Large intestine (tissue), 3 donors: ENCODE measurements at regions not wholly inside any gene's neighbourhood (a gene's known extent, or its start where the extent isn't known, plus 50 kb on each side); places are given as distances from the start of the nearest gene placed in this dataset.
A peak's percentile ranks its signal among the peaks of the same experiment; 100 is the strongest.

Experiments
- DNase-seq, 2 donors: peaks; one replicate each; pipeline versions ENCODE4 v3.0.0 to v3.0.0-alpha.2; 2013
- H3K27ac ChIP-seq: one replicate; pipeline ENCODE4 v1.5.1; 2013; ENCODE audit warnings: low read length
- H3K27me3 ChIP-seq: 2 replicates; pipeline ENCODE4 v1.6.1; 2013; ENCODE audit warnings: low read length; ENCODE audit not compliant: control insufficient read depth, insufficient read depth
- H3K36me3 ChIP-seq: 2 replicates; pipeline ENCODE4 v1.6.1; 2013; ENCODE audit warnings: low read length; ENCODE audit not compliant: control insufficient read depth, insufficient read depth
- H3K4me1 ChIP-seq: one replicate; pipeline ENCODE4 v1.6.1; 2013; ENCODE audit warnings: low read length; ENCODE audit not compliant: control insufficient read depth, insufficient read depth
- H3K4me3 ChIP-seq: one replicate; pipeline ENCODE4 v1.5.1; 2013; ENCODE audit warnings: low read length
- H3K9me3 ChIP-seq: one replicate; pipeline ENCODE4 v1.6.1; 2013; ENCODE audit warnings: mild to moderate bottlenecking, low read depth, low read length, moderate library complexity; ENCODE audit not compliant: control insufficient read depth
- WGBS: methylation state at CpG from one replicate; pipeline ENCODE4 v1.1.5; 2013; ENCODE audit warnings: low lambda C conversion rate; ENCODE audit not compliant: insufficient coverage; 5-methylcytosine and 5-hydroxymethylcytosine counted together

- Histone ChIP-seq H3K4me1 (no peaks in the 10 kb centered on the region), H3K36me3 (no peaks in the 10 kb centered on the region), H3K4me3 (no peak overlapping the region), H3K9me3 (no peaks in the 10 kb centered on the region), H3K27ac (no peak overlapping the region), H3K27me3 (no peaks in the 10 kb centered on the region)
- DNase-seq: no peak
- no CpG with 5 or more reads among the region's 7 CpGs for WGBS
These were observed 241.1 kb upstream of the IRX4 start for GRCh38 chr5:2123874-2124273.

- Histone ChIP-seq H3K36me3 (no peaks in the 10 kb centered on the region), H3K27me3 (no peaks in the 10 kb centered on the region), H3K27ac (no peak overlapping the region), H3K9me3 (no peaks in the 10 kb centered on the region), H3K4me1 (no peaks in the 10 kb centered on the region), H3K4me3 (no peak overlapping the region)
- no peak for DNase-seq
- 80% methylated on average over 1 of the region's 4 CpGs for WGBS
These were observed 237.6 kb upstream of the IRX4 start for GRCh38 chr5:2120361-2120760.

DNA sequence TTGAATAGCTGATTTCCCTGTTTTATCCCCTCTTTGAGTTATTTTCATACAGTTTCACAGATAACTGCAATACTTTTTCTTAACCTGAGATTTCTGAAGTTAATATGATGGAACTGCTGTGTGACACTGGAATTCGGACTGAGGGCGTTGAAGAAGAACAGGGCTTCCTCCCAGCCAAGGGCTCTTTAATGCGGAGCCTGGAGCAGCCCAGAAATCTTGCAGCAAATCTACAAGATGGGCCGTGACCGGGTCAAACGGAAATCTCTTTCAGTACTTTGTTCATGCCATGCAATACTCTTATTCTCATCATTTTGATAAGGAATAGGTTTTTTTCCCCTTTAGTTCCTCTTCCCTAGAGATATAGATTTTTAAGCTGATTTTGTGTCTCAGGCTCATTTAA is 236.8 kb upstream of the IRX4 start:
- no peaks in the 10 kb centered on the region for H3K9me3 ChIP-seq
- DNase-seq: no peak
- no peaks in the 10 kb centered on the region for H3K36me3 ChIP-seq
- 67% methylated on average over 4 of the region's 6 CpGs for WGBS
- no peak overlapping the region for H3K27ac ChIP-seq
- H3K4me3 ChIP-seq: no peak overlapping the region
- H3K4me1 ChIP-seq: no peaks in the 10 kb centered on the region
- no peaks in the 10 kb centered on the region for H3K27me3 ChIP-seq

- 100% methylated on average over 1 of the region's 9 CpGs for WGBS
- H3K4me3 ChIP-seq: no peak overlapping the region
- H3K27ac ChIP-seq: no peak overlapping the region
- H3K4me1 ChIP-seq: no peaks in the 10 kb centered on the region
- DNase-seq: no peak
- H3K27me3 ChIP-seq: peaks cover 23% of the 10 kb centered on the region
- no peaks in the 10 kb centered on the region for H3K36me3 ChIP-seq
- H3K9me3 ChIP-seq: peaks cover 6% of the 10 kb centered on the region
These were observed 230.8 kb upstream of the IRX4 start for GRCh38 chr5:2113348-2114131.

- H3K9me3 ChIP-seq: peaks cover 6% of the 10 kb centered on the region
These were observed 229.7 kb upstream of the IRX4 start for GRCh38 chr5:2112173-2113025.

DNA sequence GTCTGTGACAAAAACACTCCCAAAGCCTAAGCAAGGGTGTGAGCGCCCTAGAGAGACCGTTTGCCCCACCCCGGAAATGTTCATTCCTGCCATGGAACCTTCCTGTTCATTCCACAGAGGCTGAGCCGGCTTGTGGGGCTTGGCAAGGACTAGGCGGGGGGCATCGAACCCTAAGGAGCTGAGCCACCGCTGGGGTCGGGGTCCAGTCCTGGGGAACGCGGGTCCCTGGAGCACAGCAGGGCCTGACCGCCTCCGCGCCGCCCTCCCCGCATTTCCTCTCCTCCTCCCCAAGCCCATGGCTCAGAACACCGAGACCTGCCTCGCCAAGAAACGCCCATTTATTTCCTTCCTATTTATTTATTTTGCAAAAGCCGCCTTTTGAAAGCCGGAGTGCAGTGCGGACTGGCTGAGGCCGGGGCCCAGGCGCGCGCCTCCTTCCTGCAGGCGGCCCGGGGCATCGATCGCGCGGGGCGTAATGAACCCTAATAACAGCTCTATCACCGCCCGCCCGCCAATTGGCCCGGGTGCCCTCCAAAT is 228.9 kb upstream of the IRX4 start:
- H3K36me3 ChIP-seq: no peaks in the 10 kb centered on the region
- no peak for DNase-seq
- H3K27ac ChIP-seq: no peak overlapping the region
- peaks cover 6% of the 10 kb centered on the region for H3K9me3 ChIP-seq
- H3K27me3 ChIP-seq: peaks cover 23% of the 10 kb centered on the region
- no CpG with 5 or more reads among the region's 36 CpGs for WGBS
- no peaks in the 10 kb centered on the region for H3K4me1 ChIP-seq
- no peak overlapping the region for H3K4me3 ChIP-seq

More at GRCh38 chr5:2112173-2113025, 229.7 kb upstream of the IRX4 start:
- Histone ChIP-seq H3K27ac (no peak overlapping the region), H3K27me3 (peaks cover 23% of the 10 kb centered on the region), H3K4me3 (no peak overlapping the region), H3K4me1 (no peaks in the 10 kb centered on the region), H3K36me3 (no peaks in the 10 kb centered on the region)
- 100% methylated on average over 1 of the region's 28 CpGs for WGBS
- DNase-seq: peak in 1 of 2 donors; percentile 19

DNA sequence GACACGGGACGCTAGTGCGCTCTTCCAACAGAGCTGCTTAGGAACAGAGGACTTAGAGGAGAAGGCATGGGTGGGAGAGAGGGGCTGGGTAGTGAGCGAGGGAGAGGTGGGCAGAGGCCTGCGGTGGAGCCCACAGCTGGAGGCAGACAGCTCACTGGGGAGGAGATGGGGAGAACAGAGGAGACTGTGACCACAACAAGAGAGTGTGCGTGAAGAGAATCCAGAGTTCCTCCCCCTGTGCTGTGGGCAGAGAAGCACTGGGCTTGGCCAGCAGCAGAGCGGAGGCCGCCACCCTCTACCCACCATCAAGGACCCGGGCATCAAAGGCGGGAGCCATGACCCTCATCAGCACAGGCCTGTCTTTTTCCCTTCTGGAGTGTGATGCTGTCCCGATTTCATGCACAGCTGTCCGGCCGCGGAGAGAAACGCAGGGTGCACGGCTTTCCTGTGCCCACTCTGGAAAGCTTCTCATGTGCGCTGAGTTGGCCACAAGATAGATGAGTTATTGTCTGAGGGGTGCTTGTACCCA is 228.3 kb upstream of the IRX4 start:
- Histone ChIP-seq H3K4me1 (no peaks in the 10 kb centered on the region), H3K9me3 (peaks cover 8% of the 10 kb centered on the region), H3K27ac (no peak overlapping the region), H3K27me3 (peaks cover 23% of the 10 kb centered on the region), H3K36me3 (no peaks in the 10 kb centered on the region), H3K4me3 (no peak overlapping the region)
- DNase-seq: no peak
- WGBS: 100% methylated on average over 1 of the region's 17 CpGs

DNA sequence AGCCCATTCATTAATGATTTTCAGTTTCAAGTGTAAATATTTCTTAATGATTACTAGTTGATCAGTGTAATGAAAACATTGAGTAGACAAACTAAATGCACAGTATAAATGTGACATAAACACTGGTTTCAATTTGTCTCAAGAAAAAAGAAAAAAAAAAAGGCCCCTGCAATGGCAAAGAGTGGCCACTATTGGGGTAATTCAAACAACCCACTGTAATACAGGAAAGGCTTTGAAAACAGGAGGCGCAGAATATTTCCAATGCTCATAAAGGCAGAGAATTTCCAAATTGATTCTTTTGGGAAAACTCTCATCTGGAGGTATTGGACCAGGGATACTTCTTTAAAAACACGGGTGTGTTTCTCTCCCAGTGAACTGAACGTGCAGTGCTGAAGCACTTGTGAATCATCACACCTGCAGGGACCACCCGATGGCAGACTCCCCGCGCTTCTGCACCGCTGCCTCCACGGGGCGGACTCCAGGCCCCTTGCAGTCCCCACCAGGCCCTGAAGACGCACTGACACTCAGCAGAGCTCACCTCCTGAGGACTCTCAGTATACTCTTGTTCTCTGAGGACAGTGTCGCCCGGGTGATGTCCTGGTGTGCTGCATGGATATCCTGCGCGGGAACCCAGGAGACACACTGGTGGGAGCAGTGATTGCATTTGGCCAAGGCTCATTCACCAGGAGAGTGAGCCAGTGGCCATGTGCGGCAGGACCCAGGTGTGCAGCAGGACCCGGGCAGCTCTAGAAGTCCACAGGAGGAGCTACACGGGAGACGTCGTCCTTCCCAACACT is 227.6 kb upstream of the IRX4 start:
- H3K9me3 ChIP-seq: peaks cover 8% of the 10 kb centered on the region
- H3K36me3 ChIP-seq: no peaks in the 10 kb centered on the region
- DNase-seq: no peak
- no peak overlapping the region for H3K4me3 ChIP-seq
- H3K27me3 ChIP-seq: peaks cover 23% of the 10 kb centered on the region
- 80% methylated on average over 1 of the region's 19 CpGs for WGBS
- H3K4me1 ChIP-seq: no peaks in the 10 kb centered on the region
- H3K27ac ChIP-seq: no peak overlapping the region

DNA sequence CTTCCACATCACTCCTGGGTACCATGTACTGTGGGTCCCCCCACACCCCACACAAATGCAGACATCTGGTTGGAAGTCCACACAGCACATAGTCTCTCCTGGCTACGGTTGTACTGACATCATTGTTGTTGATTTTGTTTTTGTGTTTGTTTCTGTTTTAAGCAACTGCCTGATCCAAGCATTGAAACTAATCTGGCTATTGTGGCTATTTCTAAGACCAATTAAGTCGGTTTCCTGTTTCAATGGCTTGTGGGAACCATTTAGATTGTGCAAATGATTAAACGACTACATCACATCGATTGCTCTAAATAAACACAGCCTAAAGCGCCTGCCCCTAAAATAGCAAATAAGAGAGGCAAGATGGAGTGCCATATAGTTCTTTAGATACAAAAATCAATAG is 226.8 kb upstream of the IRX4 start:
- Histone ChIP-seq H3K27ac (no peak overlapping the region), H3K36me3 (no peaks in the 10 kb centered on the region), H3K27me3 (peaks cover 23% of the 10 kb centered on the region), H3K9me3 (peaks cover 8% of the 10 kb centered on the region), H3K4me1 (no peaks in the 10 kb centered on the region), H3K4me3 (no peak overlapping the region)
- no peak for DNase-seq
- no CpG with 5 or more reads among the region's 5 CpGs for WGBS

DNA sequence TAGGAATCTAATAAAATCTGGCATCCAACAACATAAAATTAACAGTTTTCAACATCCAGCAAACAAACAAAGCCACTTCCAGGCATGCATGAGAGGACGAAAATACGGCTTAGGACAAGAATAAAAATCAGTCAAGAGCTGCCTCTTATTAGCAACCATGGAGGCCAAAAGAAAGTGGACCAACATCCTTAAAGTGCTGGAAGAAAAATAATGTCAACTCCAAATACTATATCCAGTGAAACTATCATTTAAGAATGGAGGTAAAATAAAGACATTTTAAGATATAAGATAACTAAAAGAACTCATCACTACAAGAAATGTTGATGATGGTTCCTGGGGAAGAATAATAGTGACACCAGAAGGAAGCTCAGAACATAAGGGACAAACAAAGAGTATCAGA is 224.0 kb upstream of the IRX4 start:
- Histone ChIP-seq H3K9me3 (peaks cover 5% of the 10 kb centered on the region), H3K36me3 (no peaks in the 10 kb centered on the region), H3K27ac (no peak overlapping the region), H3K4me1 (no peaks in the 10 kb centered on the region), H3K27me3 (peaks cover 11% of the 10 kb centered on the region), H3K4me3 (no peak overlapping the region)
- 100% methylated on average over 2 of the region's 2 CpGs for WGBS
- no peak for DNase-seq
